ENCODE measurements at regions not wholly inside any gene's neighbourhood (a gene's known extent, or its start where the extent isn't known, plus 50 kb on each side); places are given as distances from the start of the nearest gene placed in this dataset.
"Not testable (repeated sequence)": the region's sequence is repeated elsewhere in the genome, so short reads cannot be mapped to it uniquely, and the experiment has no call there.

GRCh38 chr2:167675906-167676305 lies 571.5 kb downstream of the STK39 start:
- DNase-seq: no peak

- DNase-seq: no peak
These were observed 576.8 kb downstream of the STK39 start for GRCh38 chr2:167670588-167670987.

GRCh38 chr2:167653131-167653530 lies 594.3 kb downstream of the STK39 start:
- DNase-seq: no peak

- DNase-seq: no peak
These were observed 595.0 kb downstream of the STK39 start for GRCh38 chr2:167652401-167652800.

- DNase-seq: no peak
These were observed 595.8 kb downstream of the STK39 start for GRCh38 chr2:167651406-167652151.

GRCh38 chr2:167646557-167646956 lies 600.8 kb downstream of the STK39 start:
- no peak for DNase-seq

GRCh38 chr2:167640096-167640495 lies 607.3 kb downstream of the STK39 start:
- no peak for DNase-seq

GRCh38 chr2:167637741-167638140 lies 609.7 kb downstream of the STK39 start:
- no peak for DNase-seq

GRCh38 chr2:167632271-167632670 lies 615.1 kb downstream of the STK39 start:
- not testable (repeated sequence) for DNase-seq

GRCh38 chr2:167626961-167627360 lies 620.4 kb downstream of the STK39 start:
- DNase-seq: no peak

GRCh38 chr2:167626301-167626700 lies 621.1 kb downstream of the STK39 start:
- no peak for DNase-seq

- no peak for DNase-seq
These were observed 630.4 kb downstream of the STK39 start for GRCh38 chr2:167616997-167617396.

GRCh38 chr2:167613471-167613870 lies 633.9 kb downstream of the STK39 start:
- DNase-seq: no peak

GRCh38 chr2:167608487-167608886 lies 638.9 kb downstream of the STK39 start:
- DNase-seq: no peak

GRCh38 chr2:167607731-167608130 lies 639.7 kb downstream of the STK39 start:
- no peak for DNase-seq

GRCh38 chr2:167607211-167607610 lies 640.2 kb downstream of the STK39 start:
- DNase-seq: no peak

- DNase-seq: no peak
These were observed 645.3 kb downstream of the STK39 start for GRCh38 chr2:167602122-167602521.

- no peak for DNase-seq
These were observed 648.2 kb downstream of the STK39 start for GRCh38 chr2:167599219-167599618.

GRCh38 chr2:167595839-167596471 lies 651.4 kb downstream of the STK39 start:
- no peak for DNase-seq

GRCh38 chr2:167595021-167595420 lies 652.4 kb downstream of the STK39 start:
- DNase-seq: no peak

GRCh38 chr2:167592441-167592840 lies 655.0 kb downstream of the STK39 start:
- no peak for DNase-seq

GRCh38 chr2:167582619-167583018 lies 664.8 kb downstream of the STK39 start:
- no peak for DNase-seq

- peak in 1 of 2 experiments; percentile 23 for DNase-seq
These were observed 665.3 kb downstream of the STK39 start for GRCh38 chr2:167581961-167582574.

GRCh38 chr2:167579826-167580225 lies 667.6 kb downstream of the STK39 start:
- DNase-seq: no peak
